Endodermal cell (in vitro differentiated cells): ENCODE measurements at regions not wholly inside any gene's neighbourhood (a gene's known extent, or its start where the extent isn't known, plus 50 kb on each side); places are given as distances from the start of the nearest gene placed in this dataset.
A peak's percentile ranks its signal among the peaks of the same experiment; 100 is the strongest.

Experiments
- DNase-seq: peaks from one replicate; pipeline ENCODE4 v3.0.0-alpha.2; 2017
- H3K27ac ChIP-seq: 2 replicates; pipeline ENCODE4 v1.5.1; 2013; ENCODE audit warnings: mild to moderate bottlenecking, low read depth, low read length, moderate library complexity
- H3K27me3 ChIP-seq: 2 replicates; pipeline ENCODE4 v1.6.1; 2013; ENCODE audit warnings: mild to moderate bottlenecking, low read length, moderate library complexity; ENCODE audit not compliant: insufficient read depth, control insufficient read depth, poor library complexity, severe bottlenecking
- H3K36me3 ChIP-seq: 2 replicates; pipeline ENCODE4 v1.7.0; 2013; ENCODE audit warnings: mild to moderate bottlenecking, low read length, moderate library complexity; ENCODE audit not compliant: control insufficient read depth, insufficient read depth
- H3K4me1 ChIP-seq: one replicate; pipeline ENCODE4 v1.7.0; 2013; ENCODE audit warnings: low read length; ENCODE audit not compliant: control insufficient read depth, insufficient read depth
- H3K4me3 ChIP-seq: 2 replicates; pipeline ENCODE4 v1.5.1; 2013; ENCODE audit warnings: mild to moderate bottlenecking, low read length, moderate library complexity
- H3K9ac ChIP-seq: 2 replicates; pipeline ENCODE4 v1.6.1; 2013; ENCODE audit warnings: mild to moderate bottlenecking, low read length, moderate library complexity; ENCODE audit not compliant: poor library complexity, severe bottlenecking; ENCODE audit errors: extremely low read depth
- H3K9me3 ChIP-seq: 2 replicates; pipeline ENCODE4 v1.6.1; 2013; ENCODE audit warnings: mild to moderate bottlenecking, low read length, moderate library complexity; ENCODE audit not compliant: control insufficient read depth
- H3K27ac Mint-ChIP-seq: 2 replicates; pipeline ENCODE4 v1.8.0; 2020; ENCODE audit warnings: mixed read lengths
- H3K27me3 Mint-ChIP-seq: 2 replicates; pipeline ENCODE4 v1.8.0; 2021; ENCODE audit warnings: mild to moderate bottlenecking, mixed read lengths; ENCODE audit not compliant: insufficient read depth
- H3K36me3 Mint-ChIP-seq: 2 replicates; pipeline ENCODE4 v1.8.0; 2020; ENCODE audit warnings: low read depth, mixed read lengths
- H3K4me1 Mint-ChIP-seq: 2 replicates; pipeline ENCODE4 v1.8.0; 2020; ENCODE audit warnings: mixed read lengths
- H3K4me3 Mint-ChIP-seq: 2 replicates; pipeline ENCODE4 v1.8.0; 2020; ENCODE audit warnings: mild to moderate bottlenecking, moderate library complexity, mixed read lengths
- H3K9me3 Mint-ChIP-seq: 2 replicates; pipeline ENCODE4 v1.8.0; 2020; ENCODE audit warnings: mild to moderate bottlenecking, mixed read lengths
- CTCF ChIP-seq: fragments of 200-600 bp; sonication (generic); conservative IDR thresholded peaks from 2 replicates; pipeline ENCODE4 v1.5.0; 2021; ENCODE audit warnings: antibody characterized with exemption, mild to moderate bottlenecking
- WGBS, 2 experiments: methylation state at CpG; one replicate each; pipeline versions ENCODE4 v1.1.5 to v1.1.7; 2013; ENCODE audit warnings: missing lambda C conversion rate in 2 of 2, mixed read lengths in 1 of 2; ENCODE audit not compliant: insufficient coverage in 1 of 2, insufficient read length in 1 of 2; 5-methylcytosine and 5-hydroxymethylcytosine counted together

GRCh38 chr3:78161736-78162135 lies 1121.8 kb downstream of the ROBO2 start:
- DNase-seq = no peak
- peaks cover 7% of the 10 kb centered on the region for H3K4me1 ChIP-seq
- H3K27me3 ChIP-seq = no peaks in the 10 kb centered on the region
- 94% methylated on average over 4 of the region's 4 CpGs; no CpG with 5 or more reads in 1 of the 2 experiments for WGBS, 2 experiments
- no peak for TF ChIP-seq CTCF
- H3K9me3 ChIP-seq = no peaks in the 10 kb centered on the region
- Mint-ChIP-seq H3K9me3 (peaks cover 3% of the 10 kb centered on the region), H3K4me1 (peaks cover 13% of the 10 kb centered on the region), H3K27me3 (no peaks in the 10 kb centered on the region), H3K36me3 (no peaks in the 10 kb centered on the region), H3K4me3 (no peak overlapping the region), H3K27ac (no peak overlapping the region)
- H3K9ac ChIP-seq = no peak overlapping the region
- H3K27ac ChIP-seq = no peak overlapping the region
- no peaks in the 10 kb centered on the region for H3K36me3 ChIP-seq
- H3K4me3 ChIP-seq = no peak overlapping the region

GRCh38 chr3:78163379-78163778 lies 1123.5 kb downstream of the ROBO2 start:
- Mint-ChIP-seq H3K4me3 (no peak overlapping the region), H3K4me1 (peaks cover 13% of the 10 kb centered on the region), H3K9me3 (no peaks in the 10 kb centered on the region), H3K27ac (no peak overlapping the region), H3K27me3 (no peaks in the 10 kb centered on the region), H3K36me3 (no peaks in the 10 kb centered on the region)
- Histone ChIP-seq H3K27ac (no peak overlapping the region), H3K4me1 (peaks cover 7% of the 10 kb centered on the region), H3K9me3 (no peaks in the 10 kb centered on the region), H3K36me3 (no peaks in the 10 kb centered on the region), H3K4me3 (no peak overlapping the region), H3K27me3 (no peaks in the 10 kb centered on the region), H3K9ac (no peak overlapping the region)
- peak; percentile 53 for DNase-seq
- no peak for TF ChIP-seq CTCF

GRCh38 chr3:78165876-78166275 lies 1126.0 kb downstream of the ROBO2 start:
- DNase-seq = no peak
- Histone ChIP-seq H3K4me3 (no peak overlapping the region), H3K27ac (no peak overlapping the region), H3K9me3 (no peaks in the 10 kb centered on the region), H3K27me3 (no peaks in the 10 kb centered on the region), H3K4me1 (peaks cover 7% of the 10 kb centered on the region), H3K9ac (no peak overlapping the region), H3K36me3 (no peaks in the 10 kb centered on the region)
- Mint-ChIP-seq H3K4me3 (no peak overlapping the region), H3K36me3 (no peaks in the 10 kb centered on the region), H3K4me1 (peaks cover 18% of the 10 kb centered on the region), H3K27me3 (no peaks in the 10 kb centered on the region), H3K9me3 (no peaks in the 10 kb centered on the region), H3K27ac (no peak overlapping the region)
- TF ChIP-seq CTCF = peak; percentile 63
